ENCODE measurements at regions not wholly inside any gene's neighbourhood (a gene's known extent, or its start where the extent isn't known, plus 50 kb on each side); places are given as distances from the start of the nearest gene placed in this dataset.

DNA sequence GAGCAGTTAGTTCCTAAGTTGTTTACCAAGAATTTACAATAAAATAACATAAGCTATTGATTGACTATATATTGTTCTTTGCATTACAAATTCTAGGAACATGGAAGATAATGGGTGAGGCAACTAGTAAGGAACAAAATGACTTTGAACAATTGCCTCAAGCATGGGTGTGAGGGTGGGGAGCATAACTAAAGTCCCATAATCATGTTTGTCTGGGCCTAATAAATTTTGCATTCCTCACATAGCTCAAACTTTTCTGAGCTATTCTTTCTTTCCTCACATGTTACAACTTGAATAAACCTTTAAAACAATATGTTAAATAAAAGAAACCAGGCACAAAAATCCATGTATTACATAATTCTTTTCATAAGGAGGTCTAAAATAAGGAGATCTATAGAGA is 1066.1 kb downstream of the NR2F1-AS1 start:
- Mint-ChIP-seq H3K9me3 (peaks cover 10% of the 10 kb centered on the region), H3K4me1 (no peaks in the 10 kb centered on the region), H3K27me3 (no peaks in the 10 kb centered on the region), H3K36me3 (ENCODE audit: low read depth) (no peaks in the 10 kb centered on the region), H3K4me3 (no peak overlapping the region), H3K27ac (no peak overlapping the region)
- CTCF ChIA-PET = no interaction called here
- POLR2A ChIA-PET = no interaction called here
- DNase-seq = no peak

DNA sequence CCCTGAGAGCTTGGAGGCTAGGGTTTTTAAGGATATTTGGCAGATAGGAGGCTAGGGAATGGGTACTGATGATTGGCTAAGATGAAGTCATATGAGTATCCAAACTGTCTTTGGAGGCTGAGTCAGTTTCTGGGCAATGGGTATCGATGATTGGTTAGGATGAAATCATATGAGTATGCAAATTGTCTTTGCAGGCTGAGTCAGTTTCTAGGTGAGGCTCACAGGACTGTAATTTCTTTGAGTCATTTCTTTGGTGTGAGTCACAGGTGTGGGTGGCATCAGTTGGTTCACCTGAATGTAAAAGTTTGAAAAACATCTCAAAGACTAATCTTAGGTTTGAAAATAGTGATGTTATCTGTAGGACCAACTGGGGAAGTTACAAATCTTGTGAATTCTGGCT is 1068.0 kb downstream of the NR2F1-AS1 start:
- DNase-seq = no peak
- ChIA-PET POLR2A (no interaction called here), CTCF (no interaction called here)

DNA sequence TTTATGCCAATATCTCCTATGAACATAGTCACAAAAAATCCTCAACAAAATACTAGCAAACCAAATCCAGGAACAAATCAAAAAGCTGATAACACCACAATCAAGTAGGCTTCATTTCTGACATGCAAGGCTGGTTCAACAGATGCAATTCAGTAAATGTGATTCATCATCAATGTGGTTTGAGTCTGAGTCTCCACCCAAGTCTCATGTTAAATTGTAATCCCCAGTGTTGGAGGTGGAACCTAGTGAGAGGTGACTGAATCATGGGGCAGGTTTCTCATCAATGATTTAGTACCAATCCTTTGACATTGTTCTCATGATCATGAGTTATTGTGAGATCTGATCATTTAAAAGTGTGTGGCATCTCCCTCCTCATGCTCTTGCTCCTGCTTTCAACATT is 1072.7 kb downstream of the NR2F1-AS1 start:
- no peak overlapping the region for H3K4me3 Mint-ChIP-seq
- DNase-seq = no peak
- peaks cover 14% of the 10 kb centered on the region for H3K9me3 Mint-ChIP-seq
- H3K36me3 Mint-ChIP-seq (ENCODE audit: low read depth) = no peaks in the 10 kb centered on the region
- H3K4me1 Mint-ChIP-seq = no peaks in the 10 kb centered on the region
- H3K27me3 Mint-ChIP-seq = no peaks in the 10 kb centered on the region
- no peak overlapping the region for H3K27ac Mint-ChIP-seq
- POLR2A ChIA-PET = no interaction called here
- CTCF ChIA-PET = interaction anchor here (1.7 kb wide), 1 partner anchor 10 kb away, joined by 3 read pairs; no protein-coding TSS in a partner anchor

More for the DNA sequence above, 1068.0 kb downstream of the NR2F1-AS1 start:
- peaks cover 13% of the 10 kb centered on the region for H3K9me3 Mint-ChIP-seq
- no peak overlapping the region for H3K27ac Mint-ChIP-seq
- no peaks in the 10 kb centered on the region for H3K4me1 Mint-ChIP-seq
- no peak overlapping the region for H3K4me3 Mint-ChIP-seq
- no peaks in the 10 kb centered on the region for H3K36me3 Mint-ChIP-seq (ENCODE audit: low read depth)
- no peaks in the 10 kb centered on the region for H3K27me3 Mint-ChIP-seq

DNA sequence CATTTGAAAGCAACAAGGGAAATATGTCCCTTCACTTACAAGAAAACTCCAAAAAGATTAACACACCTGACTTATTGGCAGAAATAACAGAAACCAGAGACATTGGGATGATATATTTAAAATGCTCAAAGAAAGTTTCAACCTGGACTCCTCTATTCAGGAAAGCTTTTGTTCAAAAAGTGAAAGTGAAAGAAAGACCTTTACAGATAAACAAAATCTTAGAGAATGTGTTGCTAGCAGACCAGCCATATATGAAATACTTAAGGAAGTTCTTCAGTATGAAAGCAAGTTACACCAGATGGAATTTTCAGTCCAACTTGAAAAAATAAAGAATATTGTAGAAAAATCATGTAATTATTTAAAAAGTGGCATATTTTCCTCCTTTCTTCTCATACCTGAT is 1075.1 kb downstream of the NR2F1-AS1 start:
- no peak overlapping the region for H3K4me3 Mint-ChIP-seq

DNA sequence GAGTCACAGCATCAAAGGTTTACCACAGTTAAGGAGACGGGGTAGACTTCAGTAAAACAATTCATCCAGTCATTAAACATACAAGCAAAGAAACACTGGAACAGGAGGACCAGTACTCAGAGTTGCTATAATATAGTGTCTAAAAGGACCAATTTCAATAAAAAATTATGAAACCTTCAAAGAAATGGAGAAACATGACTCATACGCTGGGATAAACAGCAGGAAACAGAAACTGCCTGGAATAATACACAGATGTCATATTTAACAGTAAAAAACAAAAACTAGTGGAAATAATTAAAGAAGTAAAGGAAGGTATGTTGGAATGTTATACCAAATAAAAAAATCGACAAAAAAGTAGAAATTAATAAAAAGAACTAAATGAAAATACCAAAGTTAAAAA is 1075.9 kb downstream of the NR2F1-AS1 start:
- no peaks in the 10 kb centered on the region for H3K27me3 Mint-ChIP-seq
- no peaks in the 10 kb centered on the region for H3K36me3 Mint-ChIP-seq (ENCODE audit: low read depth)
- POLR2A ChIA-PET = no interaction called here
- no peak for DNase-seq
- H3K4me1 Mint-ChIP-seq = no peaks in the 10 kb centered on the region
- peaks cover 7% of the 10 kb centered on the region for H3K9me3 Mint-ChIP-seq
- no peak overlapping the region for H3K27ac Mint-ChIP-seq
- H3K4me3 Mint-ChIP-seq = no peak overlapping the region
- CTCF ChIA-PET = no interaction called here

More for the DNA sequence above, 1075.1 kb downstream of the NR2F1-AS1 start:
- Mint-ChIP-seq H3K27ac (no peak overlapping the region), H3K4me1 (no peaks in the 10 kb centered on the region), H3K27me3 (no peaks in the 10 kb centered on the region), H3K9me3 (peaks cover 8% of the 10 kb centered on the region), H3K36me3 (ENCODE audit: low read depth) (no peaks in the 10 kb centered on the region)
- ChIA-PET POLR2A (no interaction called here), CTCF (no interaction called here)
- DNase-seq = no peak

DNA sequence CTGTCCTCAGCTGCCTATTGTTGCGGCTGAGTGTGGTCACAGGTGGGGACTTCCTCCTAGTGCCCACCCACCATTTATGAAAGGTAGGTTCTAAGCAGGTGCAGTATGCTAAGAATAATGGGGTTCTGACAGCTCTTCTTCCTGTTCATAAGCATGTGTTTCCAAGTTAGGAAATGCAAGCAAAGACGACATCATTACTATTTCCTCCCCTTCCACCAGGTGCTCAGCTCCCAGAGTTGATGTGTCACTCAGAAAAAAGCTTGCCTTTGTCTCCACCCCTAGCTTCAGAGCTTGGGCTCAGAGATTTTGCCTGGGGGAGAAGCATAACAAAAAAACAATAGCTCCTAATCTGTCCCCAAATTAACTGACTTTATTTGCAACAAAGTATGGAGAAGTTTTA is 1076.7 kb downstream of the NR2F1-AS1 start:
- no peak for DNase-seq
- no peaks in the 10 kb centered on the region for H3K36me3 Mint-ChIP-seq (ENCODE audit: low read depth)
- ChIA-PET CTCF (no interaction called here), POLR2A (no interaction called here)
- no peak overlapping the region for H3K4me3 Mint-ChIP-seq
- no peaks in the 10 kb centered on the region for H3K27me3 Mint-ChIP-seq
- H3K9me3 Mint-ChIP-seq = peaks cover 7% of the 10 kb centered on the region
- no peak overlapping the region for H3K27ac Mint-ChIP-seq
- no peaks in the 10 kb centered on the region for H3K4me1 Mint-ChIP-seq

DNA sequence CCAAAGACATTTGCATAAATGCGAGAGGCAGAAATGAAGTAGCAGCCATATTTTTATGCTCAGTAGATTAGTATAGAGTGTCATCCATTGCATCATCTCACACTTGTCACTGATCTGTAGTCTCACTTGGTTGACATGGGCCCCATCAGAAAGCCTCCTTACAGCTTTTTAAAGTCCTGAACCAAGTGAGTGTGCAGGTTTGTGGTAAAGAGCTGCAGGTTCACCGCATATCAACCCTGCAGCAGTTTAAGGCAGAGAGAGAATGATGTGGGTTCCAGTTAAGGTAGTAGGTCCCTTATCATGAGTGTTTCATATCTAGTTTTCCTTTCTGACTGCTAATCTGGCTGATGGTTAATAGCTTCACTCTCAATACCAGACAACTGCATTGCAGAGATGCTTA is 1080.3 kb downstream of the NR2F1-AS1 start:
- no peak overlapping the region for H3K4me3 Mint-ChIP-seq
- no peaks in the 10 kb centered on the region for H3K36me3 Mint-ChIP-seq (ENCODE audit: low read depth)
- DNase-seq = no peak
- no peak overlapping the region for H3K27ac Mint-ChIP-seq
- no peaks in the 10 kb centered on the region for H3K4me1 Mint-ChIP-seq
- CTCF ChIA-PET = no interaction called here
- peaks cover 3% of the 10 kb centered on the region for H3K9me3 Mint-ChIP-seq
- H3K27me3 Mint-ChIP-seq = no peaks in the 10 kb centered on the region
- POLR2A ChIA-PET = no interaction called here

DNA sequence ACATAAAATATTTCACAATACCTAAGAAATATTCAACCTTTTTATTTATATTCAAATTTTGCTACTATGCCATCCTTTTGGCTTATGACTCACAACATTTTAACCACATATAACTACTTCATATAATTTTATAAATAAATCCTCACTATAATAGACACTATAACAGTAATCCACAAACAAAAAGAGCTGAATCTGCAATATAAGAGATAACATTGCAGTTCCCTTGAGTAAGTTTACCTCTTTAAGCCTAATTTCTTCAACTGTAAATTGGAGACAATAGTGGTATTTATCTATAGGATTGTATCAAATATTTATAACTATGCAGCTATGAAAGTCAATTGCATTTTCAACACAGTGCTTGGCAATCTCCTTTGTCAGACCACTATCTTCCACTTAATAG is 1084.5 kb downstream of the NR2F1-AS1 start:
- ChIA-PET POLR2A (no interaction called here), CTCF (no interaction called here)
- H3K4me1 Mint-ChIP-seq = no peaks in the 10 kb centered on the region
- H3K4me3 Mint-ChIP-seq = no peak overlapping the region
- H3K27ac Mint-ChIP-seq = no peak overlapping the region
- H3K36me3 Mint-ChIP-seq (ENCODE audit: low read depth) = no peaks in the 10 kb centered on the region
- no peaks in the 10 kb centered on the region for H3K27me3 Mint-ChIP-seq
- no peak for DNase-seq
- H3K9me3 Mint-ChIP-seq = no peaks in the 10 kb centered on the region

DNA sequence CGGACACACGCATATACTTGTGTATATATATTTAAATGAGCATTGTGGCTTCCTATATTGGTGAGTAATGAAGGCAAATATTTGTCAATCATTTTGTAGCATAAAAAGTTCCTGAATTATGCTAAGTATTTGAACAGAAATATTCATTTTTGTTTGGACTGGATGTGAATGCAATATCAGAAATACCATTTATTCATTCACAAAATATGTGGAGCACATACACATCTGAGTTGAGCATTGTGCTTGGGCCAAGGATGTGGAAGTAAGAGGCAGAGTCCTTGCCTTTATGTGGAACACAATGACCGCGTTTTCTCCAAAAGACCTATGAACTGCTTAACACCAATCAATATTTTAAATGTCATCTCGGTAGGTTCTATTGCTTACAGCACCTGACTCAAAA is 1086.5 kb downstream of the NR2F1-AS1 start:
- CTCF ChIA-PET = no interaction called here
- Mint-ChIP-seq H3K4me3 (no peak overlapping the region), H3K4me1 (no peaks in the 10 kb centered on the region), H3K27me3 (no peaks in the 10 kb centered on the region), H3K9me3 (no peaks in the 10 kb centered on the region), H3K36me3 (ENCODE audit: low read depth) (no peaks in the 10 kb centered on the region), H3K27ac (no peak overlapping the region)
- DNase-seq = no peak
- POLR2A ChIA-PET = no interaction called here

DNA sequence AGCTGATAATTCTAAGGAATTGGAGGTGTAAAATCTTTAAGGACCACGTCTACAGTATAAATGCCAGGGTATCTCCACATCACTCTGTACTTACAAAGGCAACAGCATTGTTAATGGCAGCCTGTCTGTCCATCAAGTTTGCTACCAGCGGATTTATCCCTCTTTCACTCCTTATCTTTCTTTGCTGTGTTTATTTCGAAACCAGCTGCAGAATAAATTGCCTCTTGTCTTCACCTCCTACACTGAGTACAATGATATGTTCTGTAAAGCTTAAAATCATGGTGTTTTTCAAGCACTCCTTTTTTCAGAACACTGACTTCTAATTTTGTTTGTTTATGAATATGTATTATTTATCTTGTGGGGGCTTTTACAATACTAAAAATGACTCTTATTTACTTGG is 1088.1 kb downstream of the NR2F1-AS1 start:
- Mint-ChIP-seq H3K9me3 (no peaks in the 10 kb centered on the region), H3K36me3 (ENCODE audit: low read depth) (no peaks in the 10 kb centered on the region), H3K27ac (no peak overlapping the region), H3K4me3 (no peak overlapping the region), H3K4me1 (no peaks in the 10 kb centered on the region), H3K27me3 (no peaks in the 10 kb centered on the region)
- DNase-seq = no peak
- ChIA-PET CTCF (no interaction called here), POLR2A (no interaction called here)

DNA sequence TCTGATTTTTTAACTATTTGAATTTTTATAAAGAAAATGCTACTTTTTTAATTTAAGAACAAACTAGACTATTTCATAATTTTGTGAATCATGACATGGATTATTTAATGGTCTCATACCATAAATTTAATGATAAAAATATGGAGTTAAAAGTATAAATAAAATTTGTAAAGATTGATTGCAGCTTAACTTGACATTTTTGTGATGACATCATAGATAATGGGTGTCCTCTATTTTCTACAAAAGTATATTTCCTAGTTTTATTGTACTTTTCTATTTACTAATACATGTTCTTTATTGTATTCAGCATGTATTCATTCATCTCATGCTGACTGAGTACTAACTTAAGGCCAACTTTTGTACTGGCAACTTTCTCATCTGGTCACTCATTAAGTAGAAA is 1096.5 kb downstream of the NR2F1-AS1 start:
- ChIA-PET POLR2A (no interaction called here), CTCF (no interaction called here)
- no peak overlapping the region for H3K27ac Mint-ChIP-seq
- H3K4me3 Mint-ChIP-seq = no peak overlapping the region
- H3K9me3 Mint-ChIP-seq = peaks cover 6% of the 10 kb centered on the region
- H3K4me1 Mint-ChIP-seq = no peaks in the 10 kb centered on the region
- DNase-seq = no peak
- H3K27me3 Mint-ChIP-seq = no peaks in the 10 kb centered on the region
- no peaks in the 10 kb centered on the region for H3K36me3 Mint-ChIP-seq (ENCODE audit: low read depth)

DNA sequence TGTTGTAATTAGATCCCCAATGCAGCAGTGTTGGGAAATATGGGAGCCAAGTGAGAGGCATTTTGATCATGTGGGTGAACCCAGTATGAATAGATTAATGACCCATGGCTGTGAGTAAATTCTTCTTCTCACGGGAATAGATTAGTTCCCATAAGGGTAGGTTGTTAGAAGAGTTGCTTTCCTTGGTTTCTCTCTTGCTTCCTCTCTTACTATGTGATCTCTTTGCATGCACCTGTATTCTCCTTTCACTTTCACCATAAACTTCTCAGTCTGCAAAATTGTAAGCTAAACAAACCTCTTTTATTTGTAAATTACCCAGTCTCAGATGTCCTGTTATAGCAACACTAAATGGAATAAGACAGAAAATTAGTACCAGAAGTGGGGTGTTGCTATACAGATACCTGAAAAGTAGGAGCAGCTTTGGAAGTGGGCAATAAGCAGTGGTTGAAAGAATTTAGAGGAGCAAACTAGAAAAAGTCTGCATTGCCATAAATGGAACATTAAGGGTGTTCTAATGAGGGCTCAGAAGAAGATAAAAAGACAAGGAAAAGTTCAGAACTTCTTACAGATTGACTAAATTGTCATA is 1090.0 kb upstream of the ARRDC3 start:
- Mint-ChIP-seq H3K4me1 (no peaks in the 10 kb centered on the region), H3K9me3 (peaks cover 4% of the 10 kb centered on the region), H3K27ac (no peak overlapping the region), H3K4me3 (no peak overlapping the region), H3K36me3 (ENCODE audit: low read depth) (no peaks in the 10 kb centered on the region), H3K27me3 (no peaks in the 10 kb centered on the region)
- POLR2A ChIA-PET = no interaction called here
- CTCF ChIA-PET = no interaction called here
- DNase-seq = no peak

DNA sequence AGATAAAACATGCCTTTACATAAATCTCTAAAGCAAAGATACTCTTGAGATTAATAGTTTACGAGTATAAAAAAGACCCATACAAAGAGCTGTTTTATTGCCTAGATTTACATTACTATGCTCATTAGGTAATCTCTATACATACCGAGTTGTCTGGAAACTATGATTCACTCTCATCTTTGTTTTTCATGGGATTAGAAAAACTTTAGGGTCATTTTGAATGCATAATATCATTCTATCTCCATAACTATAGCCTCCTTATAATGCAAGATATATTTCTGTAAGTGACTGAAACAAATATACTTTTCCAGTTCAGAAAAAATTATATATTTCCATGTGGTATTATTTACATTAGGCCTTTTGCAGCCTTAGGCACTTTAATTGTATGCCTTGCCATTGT is 1088.7 kb upstream of the ARRDC3 start:
- peaks cover 4% of the 10 kb centered on the region for H3K9me3 Mint-ChIP-seq
- H3K27me3 Mint-ChIP-seq = no peaks in the 10 kb centered on the region
- POLR2A ChIA-PET = no interaction called here
- DNase-seq = no peak
- no peaks in the 10 kb centered on the region for H3K36me3 Mint-ChIP-seq (ENCODE audit: low read depth)
- no peak overlapping the region for H3K27ac Mint-ChIP-seq
- no peaks in the 10 kb centered on the region for H3K4me1 Mint-ChIP-seq
- no peak overlapping the region for H3K4me3 Mint-ChIP-seq
- CTCF ChIA-PET = no interaction called here

DNA sequence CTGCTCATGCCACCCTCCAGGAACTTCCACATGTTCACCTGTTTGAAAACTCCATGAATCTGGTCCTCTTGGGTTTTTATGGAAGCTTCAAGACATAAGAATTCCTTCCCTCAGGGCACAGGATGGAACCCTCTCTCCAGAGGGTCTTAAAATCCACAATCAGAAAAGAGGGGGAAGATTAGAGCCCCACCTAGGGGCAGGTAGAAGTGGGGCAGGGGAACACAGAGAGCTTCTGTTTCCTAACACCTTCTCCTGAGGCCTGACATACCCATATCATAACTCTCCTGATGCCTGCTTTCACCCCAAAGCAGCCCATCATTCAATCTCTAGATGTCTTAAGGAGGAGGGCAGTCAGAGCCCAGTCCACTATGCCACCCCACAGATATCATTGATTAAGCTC is 1087.7 kb upstream of the ARRDC3 start:
- no peaks in the 10 kb centered on the region for H3K36me3 Mint-ChIP-seq (ENCODE audit: low read depth)
- no peak overlapping the region for H3K27ac Mint-ChIP-seq
- ChIA-PET CTCF (no interaction called here), POLR2A (no interaction called here)
- H3K9me3 Mint-ChIP-seq = peaks cover 4% of the 10 kb centered on the region
- H3K27me3 Mint-ChIP-seq = no peaks in the 10 kb centered on the region
- DNase-seq = no peak
- no peak overlapping the region for H3K4me3 Mint-ChIP-seq
- no peaks in the 10 kb centered on the region for H3K4me1 Mint-ChIP-seq

DNA sequence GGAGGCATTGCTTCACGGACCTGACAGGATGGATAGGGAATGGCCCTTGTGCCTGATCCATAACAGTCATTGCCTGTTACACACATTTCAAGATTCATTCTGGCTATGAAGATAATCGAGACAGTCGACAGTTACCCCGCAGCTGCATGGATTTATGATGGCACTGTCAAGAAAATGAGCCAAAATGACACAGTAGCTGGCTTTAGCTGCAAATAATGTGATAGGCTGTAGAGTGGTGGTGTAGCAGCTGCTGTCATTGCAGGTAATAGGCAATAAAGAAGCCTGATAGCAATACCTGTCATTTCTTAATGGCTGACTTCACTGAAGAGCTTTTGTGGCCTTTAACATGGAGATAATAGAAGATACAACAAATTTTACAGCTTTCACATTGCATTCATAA is 1085.2 kb upstream of the ARRDC3 start:
- H3K9me3 Mint-ChIP-seq = peaks cover 4% of the 10 kb centered on the region
- ChIA-PET CTCF (no interaction called here), POLR2A (no interaction called here)
- H3K27ac Mint-ChIP-seq = no peak overlapping the region
- no peak overlapping the region for H3K4me3 Mint-ChIP-seq
- H3K36me3 Mint-ChIP-seq (ENCODE audit: low read depth) = no peaks in the 10 kb centered on the region
- H3K27me3 Mint-ChIP-seq = no peaks in the 10 kb centered on the region
- DNase-seq = no peak
- H3K4me1 Mint-ChIP-seq = no peaks in the 10 kb centered on the region
